NCI-H446 treated with DMSO at 0.1 percent for 48 hours (cell line): ENCODE measurements at regions not wholly inside any gene's neighbourhood (a gene's known extent, or its start where the extent isn't known, plus 50 kb on each side); places are given as distances from the start of the nearest gene placed in this dataset.
"Not testable (repeated sequence)": the region's sequence is repeated elsewhere in the genome, so short reads cannot be mapped to it uniquely, and the experiment has no call there.

Experiments
- DNase-seq: peaks from one replicate; lab custom pipeline; 2025; lab: John Stamatoyannopoulos, UW

DNA sequence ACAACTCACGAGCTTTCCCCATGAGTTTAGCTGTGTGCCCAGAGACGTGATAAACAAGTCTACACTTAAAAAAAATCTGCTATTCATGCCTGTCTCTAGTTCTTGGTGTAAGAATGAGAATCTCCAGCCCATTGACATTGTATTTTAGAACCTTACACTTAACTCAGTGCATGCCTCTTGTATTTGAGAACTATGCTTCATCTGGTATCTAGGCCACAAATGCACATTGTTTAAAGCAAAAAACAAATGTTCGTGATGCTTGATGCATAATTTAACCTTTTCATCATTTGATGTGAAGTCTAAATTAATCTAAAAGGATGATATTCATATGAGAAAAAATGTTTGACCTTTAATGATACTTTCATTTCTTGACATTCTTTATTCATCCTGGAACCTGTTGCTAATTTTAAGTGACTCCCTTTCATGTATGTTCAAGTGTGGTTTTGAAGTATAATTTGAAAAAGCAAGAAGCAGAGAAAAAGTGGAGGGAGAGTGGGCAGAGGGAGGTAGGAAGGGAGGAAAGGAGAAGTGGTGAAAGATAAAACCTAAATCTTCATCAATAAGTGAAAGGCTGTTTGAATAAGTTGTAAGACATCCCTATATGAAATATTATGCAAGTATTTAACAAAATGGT, 116.9 kb downstream of the PFDN4 start:
- no peak for DNase-seq

DNA sequence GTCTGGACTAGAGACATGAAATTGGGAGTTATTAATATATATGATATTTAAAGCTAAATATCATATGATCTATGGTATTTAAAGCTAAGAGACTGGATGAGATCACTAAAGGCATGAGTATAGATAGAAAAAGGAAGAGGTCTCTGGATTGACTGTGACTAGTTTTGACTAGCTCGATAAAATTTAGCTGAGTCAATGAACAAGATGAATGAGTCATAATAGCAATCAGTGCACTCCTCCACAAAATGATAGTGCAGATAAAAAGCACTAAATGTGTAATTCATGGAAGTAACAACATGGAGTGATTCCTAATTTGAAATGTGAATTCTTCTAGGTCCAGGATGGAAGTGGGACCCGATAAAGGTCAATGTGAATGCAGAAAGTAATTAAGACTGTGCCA, 127.4 kb downstream of the PFDN4 start:
- DNase-seq = no peak

GRCh38 chr20:54337144-54337543, 129.3 kb downstream of the PFDN4 start:
- no peak for DNase-seq

DNA sequence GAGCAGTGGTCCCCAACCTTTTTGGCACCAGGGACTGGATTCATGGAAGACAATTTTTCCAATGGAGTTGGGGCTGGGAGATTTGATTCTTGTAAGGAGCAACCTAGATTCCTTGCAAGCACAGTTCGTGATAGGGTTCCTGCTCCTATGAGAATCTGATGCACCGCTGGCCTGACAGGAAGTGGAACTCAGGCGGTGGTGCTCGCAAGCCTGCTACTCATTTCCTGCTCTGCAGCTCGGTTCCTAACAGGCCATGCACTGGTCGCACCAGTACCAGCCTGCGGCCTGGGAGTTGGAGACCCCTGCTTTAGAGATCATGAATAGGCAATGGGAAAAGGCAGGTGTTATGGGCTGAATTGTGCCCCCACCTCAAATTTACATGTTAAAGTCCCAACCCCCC, 131.2 kb downstream of the PFDN4 start:
- DNase-seq = no peak

DNA sequence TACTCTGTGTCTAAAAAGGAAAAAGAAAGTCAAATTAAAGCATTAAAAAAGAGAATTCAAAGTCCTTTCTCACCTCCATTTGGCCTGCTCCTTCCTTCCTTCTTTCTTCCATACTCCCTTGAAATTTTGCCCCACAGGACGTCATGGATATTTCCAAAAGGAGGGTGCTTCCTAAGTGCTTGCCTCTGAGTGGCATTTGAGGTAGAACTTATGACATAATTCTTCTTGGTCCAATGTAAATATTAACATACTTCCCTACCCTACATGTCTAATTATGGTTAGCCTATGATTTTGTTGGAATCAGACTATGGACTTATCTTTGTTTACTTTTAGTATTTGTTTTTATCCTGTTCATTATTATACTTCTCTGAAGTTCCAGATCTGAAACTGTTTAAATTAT, 132.3 kb downstream of the PFDN4 start:
- DNase-seq = no peak

GRCh38 chr20:54340667-54341081, 132.8 kb downstream of the PFDN4 start:
- no peak for DNase-seq

GRCh38 chr20:54342258-54342920, 133.0 kb upstream of the DOK5 start:
- DNase-seq = no peak

DNA sequence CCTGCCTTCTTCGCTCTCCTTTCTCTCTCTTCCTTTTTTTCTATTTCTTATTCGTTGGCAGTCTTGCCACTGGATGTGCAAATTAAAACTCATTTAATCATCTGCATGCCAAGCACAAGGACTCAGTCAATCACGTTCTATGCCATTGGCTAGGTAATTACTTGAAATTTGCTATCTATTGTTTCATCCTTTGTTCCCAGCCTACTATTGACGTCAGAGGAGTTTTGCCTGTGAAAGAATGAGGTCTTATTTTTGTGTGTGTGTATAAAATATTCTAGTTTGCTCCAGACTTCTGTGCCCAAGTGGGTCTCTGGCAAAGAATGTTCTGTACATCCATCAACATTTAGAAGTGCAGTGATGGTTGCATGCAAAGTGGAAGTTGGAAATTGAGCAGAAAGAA, 132.3 kb upstream of the DOK5 start:
- DNase-seq = no peak

DNA sequence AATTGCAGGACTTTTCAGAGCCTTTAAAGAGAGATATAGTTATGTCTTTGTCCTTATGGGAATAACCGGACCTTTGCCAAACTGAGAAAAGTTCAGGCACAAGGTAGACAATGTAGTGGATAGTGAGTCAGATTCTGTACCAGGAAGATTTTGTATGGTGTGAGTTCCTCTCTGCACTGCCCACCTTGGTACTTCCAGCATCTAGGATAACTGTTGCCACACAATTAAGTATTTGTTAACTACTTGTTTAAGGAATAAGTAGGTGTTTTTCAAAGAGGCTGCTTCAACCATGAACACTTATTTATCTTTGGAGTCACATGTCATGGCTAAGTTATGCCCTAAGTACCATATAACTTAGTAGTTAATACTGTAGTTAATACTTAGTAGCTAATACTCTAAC, 131.8 kb upstream of the DOK5 start:
- DNase-seq = no peak

GRCh38 chr20:54344832-54345231, 130.6 kb upstream of the DOK5 start:
- no peak for DNase-seq

GRCh38 chr20:54345301-54345724, 130.1 kb upstream of the DOK5 start:
- DNase-seq = no peak

DNA sequence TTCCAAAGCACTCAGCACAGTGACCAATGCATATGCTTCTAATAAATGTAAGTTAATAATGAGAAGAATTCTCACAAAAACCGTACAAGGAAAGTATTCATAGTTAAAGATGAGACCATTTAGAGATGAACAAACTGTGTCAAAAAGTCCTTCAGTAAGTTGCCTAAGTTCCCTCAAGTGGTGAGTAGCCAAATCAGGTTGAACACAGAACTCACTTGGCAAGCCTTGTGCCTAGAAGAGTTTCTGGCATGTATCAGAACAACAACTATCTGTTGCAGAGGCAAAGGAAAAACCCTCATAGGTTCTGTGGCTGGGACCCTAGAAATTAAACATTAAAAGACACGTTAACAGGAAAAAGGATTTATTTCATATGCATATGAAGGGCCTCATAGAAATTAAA, 129.6 kb upstream of the DOK5 start:
- peak; percentile 21 for DNase-seq

DNA sequence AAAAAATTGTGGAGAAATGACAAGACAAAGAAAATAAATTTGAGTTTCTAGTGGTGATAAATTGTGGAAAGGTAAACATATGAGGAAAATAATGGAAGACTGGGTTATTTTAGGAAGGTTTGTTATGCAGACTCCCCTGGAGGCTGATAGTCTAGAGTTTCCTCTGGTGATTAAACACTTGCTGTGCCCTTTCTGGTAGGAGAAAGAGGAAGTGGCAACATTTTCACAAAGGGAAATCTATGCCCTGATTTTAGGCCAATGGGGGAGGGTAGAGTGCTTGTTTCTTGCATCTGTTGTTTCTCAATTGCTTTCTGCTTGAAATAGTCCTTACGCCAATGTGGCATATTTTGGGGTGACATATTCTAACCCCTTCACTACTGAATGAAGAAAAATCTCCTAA, 129.1 kb upstream of the DOK5 start:
- no peak for DNase-seq

DNA sequence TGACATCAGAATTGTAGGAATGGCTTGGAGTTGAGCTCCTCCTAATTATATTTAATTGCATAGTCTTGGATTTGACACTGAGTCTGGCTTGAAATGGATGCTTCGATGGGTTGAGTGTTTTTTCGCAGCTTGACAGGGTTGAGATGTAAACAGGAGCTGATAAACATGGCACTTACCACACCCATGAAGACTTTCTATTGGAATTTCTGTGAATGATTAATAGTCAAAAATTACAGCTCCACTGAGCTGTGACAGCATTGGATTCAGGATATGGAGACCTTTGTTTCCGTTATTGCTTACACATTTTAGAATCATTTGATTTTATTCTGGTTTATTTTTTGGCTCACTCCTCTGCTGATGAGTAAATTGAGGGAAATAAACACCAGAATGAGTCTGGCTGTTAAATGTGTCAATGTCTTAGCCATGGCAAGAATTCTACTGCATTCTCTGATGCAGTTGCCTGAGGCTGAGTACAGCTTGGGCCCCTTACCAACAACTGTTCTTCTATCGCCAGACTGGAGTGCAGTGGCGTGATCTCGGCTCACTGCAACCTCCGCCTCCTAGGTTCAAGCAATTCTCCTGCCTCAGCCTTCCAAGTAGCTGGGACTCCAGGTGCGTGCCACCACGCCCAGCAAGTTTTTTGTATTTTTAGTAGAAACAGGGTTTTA, 128.1 kb upstream of the DOK5 start:
- peak; percentile 24 for DNase-seq

DNA sequence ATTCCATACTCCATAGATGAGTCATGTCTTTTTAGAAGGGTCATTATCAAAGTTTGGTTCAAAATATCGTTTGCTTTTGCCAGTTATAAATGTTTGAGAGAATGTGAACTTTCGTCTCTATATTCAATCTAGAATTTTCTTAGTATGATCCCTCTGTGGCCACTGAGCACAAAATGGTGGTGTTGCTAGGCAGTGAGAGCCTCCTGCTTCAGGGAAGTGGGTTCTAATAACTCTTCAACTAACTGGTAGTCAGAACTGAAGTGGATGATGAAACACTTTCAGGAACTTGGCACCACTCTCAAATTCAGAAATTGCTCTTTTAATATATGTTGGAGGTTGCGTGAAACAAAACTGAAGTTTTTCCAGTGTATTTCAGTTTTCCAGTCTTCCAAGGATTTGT, 125.0 kb upstream of the DOK5 start:
- no peak for DNase-seq

DNA sequence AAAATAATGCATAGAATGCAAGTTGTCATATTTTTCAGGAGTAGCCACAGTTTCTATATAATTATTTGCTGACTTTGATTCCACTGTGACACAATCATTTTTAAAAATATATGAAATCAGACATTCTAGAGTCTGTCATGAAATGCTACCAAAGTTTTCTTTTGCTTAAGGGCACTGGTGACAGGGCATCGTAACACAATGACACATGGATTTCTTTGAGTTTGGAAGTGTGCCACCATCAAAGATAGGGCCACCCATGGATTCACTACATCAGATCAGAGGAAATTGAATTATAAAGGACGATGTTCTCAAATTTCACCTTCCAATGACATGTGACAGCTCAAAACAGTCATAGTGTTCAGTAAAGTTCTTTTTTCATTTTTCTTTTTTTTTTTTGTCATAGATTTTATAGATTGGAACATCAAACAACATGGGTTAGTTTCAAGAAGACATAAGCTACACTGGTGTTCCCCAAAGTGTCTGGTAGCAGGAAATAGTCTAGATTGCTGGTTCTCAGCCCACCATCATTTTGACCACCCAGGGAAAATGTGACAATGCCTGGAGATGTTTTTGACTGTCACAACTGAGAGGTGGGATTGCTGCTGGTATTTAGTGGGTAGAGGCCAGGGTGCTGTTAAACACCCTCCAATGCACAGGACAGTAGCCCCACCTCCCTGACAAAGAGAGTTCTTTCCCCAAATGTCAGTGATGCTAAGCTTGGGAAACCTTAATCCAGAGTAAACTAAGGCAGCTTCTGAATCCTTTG, 123.8 kb upstream of the DOK5 start:
- no peak for DNase-seq

- not testable (repeated sequence) for DNase-seq
Measured at GRCh38 chr20:54352541-54352940, 122.9 kb upstream of the DOK5 start.

DNA sequence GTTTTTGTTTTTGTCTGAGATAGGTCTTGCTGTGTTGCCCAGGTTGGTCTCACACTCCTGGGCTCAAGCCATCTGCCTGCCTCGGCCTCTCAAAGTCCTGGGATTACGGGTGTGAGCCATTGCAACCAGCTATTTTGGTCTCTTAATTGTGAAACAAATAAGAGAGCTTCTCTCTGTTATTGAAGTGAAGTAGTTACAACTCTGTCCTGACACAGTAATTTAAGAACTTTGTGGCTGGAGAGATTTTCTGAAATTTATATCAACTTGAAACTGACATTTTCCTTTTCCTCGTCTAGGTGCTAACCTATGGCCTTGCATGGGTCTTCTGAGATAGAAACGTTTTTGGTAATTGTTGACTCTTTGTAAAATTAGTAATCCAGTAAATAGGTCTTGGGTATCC, 122.1 kb upstream of the DOK5 start:
- no peak for DNase-seq

DNA sequence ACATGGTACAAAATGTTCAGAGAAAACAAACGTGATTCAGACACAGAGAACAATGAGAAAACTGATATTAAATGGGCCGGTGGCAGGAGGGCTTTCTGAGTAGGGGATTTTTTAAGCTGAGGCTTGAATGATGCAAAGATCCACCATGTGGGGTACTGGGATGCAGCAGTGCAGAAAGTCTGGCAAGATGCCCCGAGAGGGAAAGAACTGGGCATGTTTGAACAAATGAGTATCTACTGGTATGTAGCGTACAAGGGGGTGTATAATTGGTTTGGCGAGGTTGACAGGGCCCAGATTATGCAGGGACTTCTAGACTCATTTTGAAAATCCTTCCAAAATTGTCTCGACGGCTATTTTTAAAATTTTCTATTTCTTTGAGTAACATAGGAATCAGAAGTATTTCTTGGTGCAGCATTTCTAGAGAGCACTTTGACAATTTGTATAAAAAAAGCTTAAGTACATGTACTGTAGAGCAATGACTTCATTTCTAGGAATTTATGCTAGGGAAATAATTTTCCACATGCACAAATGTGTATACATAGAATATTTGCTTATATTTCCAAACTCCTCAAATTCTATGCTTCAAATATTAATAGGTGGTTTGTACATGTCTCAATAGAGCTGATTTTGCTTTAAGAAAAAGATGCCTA, 119.6 kb upstream of the DOK5 start:
- DNase-seq = peak; percentile 55

DNA sequence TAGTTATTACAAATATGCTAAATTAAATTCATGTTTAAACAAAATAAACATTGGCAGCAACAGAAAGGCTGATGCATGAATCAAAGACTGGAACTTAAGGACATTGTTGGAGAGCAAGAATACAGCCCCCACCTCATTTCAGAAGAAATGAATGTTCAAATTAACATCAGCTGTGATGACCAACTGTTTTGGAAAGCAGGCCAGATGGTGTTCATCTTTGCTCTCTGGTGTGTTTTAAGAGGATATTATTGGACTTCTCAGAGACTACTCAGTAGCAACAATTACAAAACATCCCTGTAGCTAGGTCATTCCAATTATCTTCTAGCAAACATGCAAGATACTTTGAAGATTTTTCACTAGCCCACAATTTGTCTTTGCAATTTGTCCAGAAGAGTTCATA, 118.6 kb upstream of the DOK5 start:
- DNase-seq = no peak

DNA sequence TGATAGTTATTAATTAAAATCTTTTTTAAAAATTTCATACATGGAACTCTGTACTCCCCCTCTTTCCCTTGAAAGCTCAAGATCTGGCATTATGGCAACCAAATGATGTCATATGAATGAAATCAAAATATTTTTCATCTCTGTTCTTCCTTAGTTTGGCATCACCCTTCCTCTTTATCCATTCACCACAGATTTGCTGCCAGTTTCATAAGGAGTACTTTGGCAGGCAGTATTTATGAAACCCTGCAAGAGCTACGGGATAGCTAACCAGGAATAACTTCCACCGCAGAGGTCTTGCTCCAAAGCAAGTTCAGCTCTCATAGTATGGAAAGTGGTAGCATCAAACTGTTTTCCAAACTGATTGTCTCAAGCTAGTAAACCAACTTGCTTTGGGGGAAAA, 113.9 kb upstream of the DOK5 start:
- no peak for DNase-seq

- DNase-seq = no peak
Measured at GRCh38 chr20:54362283-54362682, 113.1 kb upstream of the DOK5 start.
